ENCODE measurements at regions not wholly inside any gene's neighbourhood (a gene's known extent, or its start where the extent isn't known, plus 50 kb on each side); places are given as distances from the start of the nearest gene placed in this dataset.

- Histone ChIP-seq H4K20me1 (ENCODE audit: insufficient read depth, poor library complexity, severe bottlenecking) (no peaks in the 10 kb centered on the region), H3K36me3 (replicated peaks; ENCODE audit: insufficient read depth, low read depth) (no peaks in the 10 kb centered on the region), H3K4me2 (peak overlapping the region; percentile 32), H3K9me3 (ENCODE audit: low read depth) (no peaks in the 10 kb centered on the region), H2AFZ (no peak overlapping the region), H3K79me2 (no peaks in the 10 kb centered on the region), H3K27me3 (no peaks in the 10 kb centered on the region), H3K27ac (peak overlapping the region; percentile 65), H3K4me1 (ENCODE audit: insufficient read depth) (peaks cover 9% of the 10 kb centered on the region), H3K9me2 (replicated peaks; ENCODE audit: insufficient read depth) (no peaks in the 10 kb centered on the region), H3K4me3 (no peak overlapping the region)
- TF ChIP-seq EZH2 (IDR thresholded peaks at IDR 0.05; ENCODE audit: borderline replicate concordance): no peak
- TF ChIP-seq EZH2phosphoT487 (IDR thresholded peaks at IDR 0.05; ENCODE audit: low read depth, severe bottlenecking, unreplicated experiment): no peak
- WGBS (ENCODE audit: low lambda C conversion rate, missing lambda C conversion rate): 74% methylated on average over 2 of the region's 2 CpGs
- DNase-seq (ENCODE audit: low spot score): peak; percentile 30
These were observed 78.0 kb upstream of the TNFSF18 start for GRCh38 chr1:173128742-173129141.

DNA sequence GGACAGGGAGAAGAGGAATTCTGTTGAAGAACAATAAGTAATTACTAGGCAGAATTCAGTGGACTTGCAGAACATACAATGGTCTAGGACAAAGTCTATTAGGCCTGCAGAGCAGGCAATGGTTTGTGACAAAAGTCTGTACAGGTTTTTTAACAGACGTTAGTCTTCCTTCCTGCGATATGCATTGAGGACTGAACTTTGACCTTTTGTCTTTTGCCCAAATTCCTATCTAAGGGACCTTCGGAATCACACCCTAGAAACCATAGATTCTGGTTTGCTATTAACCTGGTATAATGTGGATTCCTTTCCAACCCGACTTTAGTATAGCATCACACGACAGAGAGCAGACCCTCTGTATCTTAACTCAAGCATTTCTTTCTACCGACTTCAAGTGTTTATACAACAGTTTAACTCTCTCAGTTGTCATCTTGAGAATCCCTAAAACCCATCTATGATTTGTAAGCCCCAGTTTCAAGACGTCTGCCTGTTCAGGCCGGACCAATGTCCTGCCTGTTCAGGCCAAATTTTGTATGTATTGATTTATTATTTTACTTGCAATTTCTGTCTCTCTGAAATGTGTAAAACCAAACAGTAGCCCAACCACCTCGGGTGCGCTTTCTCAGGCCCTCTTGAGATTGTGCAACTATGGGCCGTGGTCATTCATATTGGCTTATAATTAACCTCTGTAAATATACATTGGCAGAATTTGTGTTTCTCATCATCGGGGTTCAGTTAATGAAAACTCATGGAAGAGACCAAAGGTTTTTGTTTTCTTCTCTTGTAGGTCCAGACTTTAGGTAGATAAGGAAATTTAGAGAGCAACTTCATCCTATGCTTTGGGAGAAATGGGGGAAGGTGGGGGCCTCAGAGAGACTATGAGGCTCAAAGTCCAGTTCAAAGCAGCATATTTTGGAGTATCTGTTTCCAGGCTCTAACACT lies 76.9 kb upstream of the TNFSF18 start:
- Histone ChIP-seq H3K27me3 (no peaks in the 10 kb centered on the region), H3K36me3 (replicated peaks; ENCODE audit: insufficient read depth, low read depth) (no peaks in the 10 kb centered on the region), H2AFZ (no peak overlapping the region), H3K4me2 (peak overlapping the region; percentile 32), H3K4me1 (ENCODE audit: insufficient read depth) (peaks cover 13% of the 10 kb centered on the region), H4K20me1 (ENCODE audit: insufficient read depth, poor library complexity, severe bottlenecking) (no peaks in the 10 kb centered on the region), H3K9me2 (replicated peaks; ENCODE audit: insufficient read depth) (no peaks in the 10 kb centered on the region), H3K4me3 (no peak overlapping the region), H3K9me3 (ENCODE audit: low read depth) (no peaks in the 10 kb centered on the region), H3K79me2 (no peaks in the 10 kb centered on the region), H3K27ac (peak overlapping the region; percentile 65)
- TF ChIP-seq EZH2phosphoT487 (IDR thresholded peaks at IDR 0.05; ENCODE audit: low read depth, severe bottlenecking, unreplicated experiment) (no peak), EZH2 (IDR thresholded peaks at IDR 0.05; ENCODE audit: borderline replicate concordance) (no peak), CTCF (IDR thresholded peaks at IDR 0.05; ENCODE audit: poor library complexity) (no peak)
- 52% methylated on average over 12 of the region's 12 CpGs for WGBS (ENCODE audit: low lambda C conversion rate, missing lambda C conversion rate)
- DNase-seq (ENCODE audit: low spot score): peak; percentile 29

GRCh38 chr1:173126421-173126820 lies 75.7 kb upstream of the TNFSF18 start:
- no peak for DNase-seq (ENCODE audit: low spot score)
- Histone ChIP-seq H3K9me3 (ENCODE audit: low read depth) (no peaks in the 10 kb centered on the region), H3K4me2 (no peak overlapping the region), H3K27ac (no peak overlapping the region), H4K20me1 (ENCODE audit: insufficient read depth, poor library complexity, severe bottlenecking) (no peaks in the 10 kb centered on the region), H3K4me1 (ENCODE audit: insufficient read depth) (peaks cover 22% of the 10 kb centered on the region), H3K9me2 (replicated peaks; ENCODE audit: insufficient read depth) (no peaks in the 10 kb centered on the region), H2AFZ (no peak overlapping the region), H3K36me3 (replicated peaks; ENCODE audit: insufficient read depth, low read depth) (no peaks in the 10 kb centered on the region), H3K27me3 (no peaks in the 10 kb centered on the region), H3K79me2 (no peaks in the 10 kb centered on the region), H3K4me3 (no peak overlapping the region)
- 71% methylated on average over 2 of the region's 2 CpGs for WGBS (ENCODE audit: low lambda C conversion rate, missing lambda C conversion rate)
- TF ChIP-seq CTCF (IDR thresholded peaks at IDR 0.05; ENCODE audit: poor library complexity) (no peak), EZH2phosphoT487 (IDR thresholded peaks at IDR 0.05; ENCODE audit: low read depth, severe bottlenecking, unreplicated experiment) (no peak), EZH2 (IDR thresholded peaks at IDR 0.05; ENCODE audit: borderline replicate concordance) (no peak)
